ENCODE measurements at regions not wholly inside any gene's neighbourhood (a gene's known extent, or its start where the extent isn't known, plus 50 kb on each side); places are given as distances from the start of the nearest gene placed in this dataset.

- no peak for ATAC-seq
- no peak for DNase-seq
- intact Hi-C loops (cut with DNase I), result no loop called here
Measured at GRCh38 chr7:114755856-114756255, 166.0 kb upstream of the MDFIC start.

- ATAC-seq (no peak), DNase-seq (no peak)
- intact Hi-C loops (cut with DNase I), result no loop called here
Measured at GRCh38 chr7:114758661-114759227, 163.2 kb upstream of the MDFIC start.

GRCh38 chr7:114759347-114760062, 162.4 kb upstream of the MDFIC start:
- intact Hi-C loops (cut with DNase I), result no loop called here
- ATAC-seq, result no peak

GRCh38 chr7:114760477-114760876, 161.4 kb upstream of the MDFIC start:
- ATAC-seq, result no peak
- no peak for DNase-seq
- intact Hi-C loops (cut with DNase I), result no loop called here

More at GRCh38 chr7:114759347-114760062, 162.4 kb upstream of the MDFIC start:
- DNase-seq, result no peak

GRCh38 chr7:114761973-114762372, 159.9 kb upstream of the MDFIC start:
- ATAC-seq (no peak), DNase-seq (no peak)
- intact Hi-C loops (cut with DNase I), result no loop called here

GRCh38 chr7:114765331-114766040, 156.4 kb upstream of the MDFIC start:
- intact Hi-C loops (cut with DNase I), result no loop called here
- DNase-seq (no peak), ATAC-seq (no peak)

GRCh38 chr7:114766041-114766356, 155.9 kb upstream of the MDFIC start:
- intact Hi-C loops (cut with DNase I), result no loop called here
- ATAC-seq (no peak), DNase-seq (no peak)

DNA sequence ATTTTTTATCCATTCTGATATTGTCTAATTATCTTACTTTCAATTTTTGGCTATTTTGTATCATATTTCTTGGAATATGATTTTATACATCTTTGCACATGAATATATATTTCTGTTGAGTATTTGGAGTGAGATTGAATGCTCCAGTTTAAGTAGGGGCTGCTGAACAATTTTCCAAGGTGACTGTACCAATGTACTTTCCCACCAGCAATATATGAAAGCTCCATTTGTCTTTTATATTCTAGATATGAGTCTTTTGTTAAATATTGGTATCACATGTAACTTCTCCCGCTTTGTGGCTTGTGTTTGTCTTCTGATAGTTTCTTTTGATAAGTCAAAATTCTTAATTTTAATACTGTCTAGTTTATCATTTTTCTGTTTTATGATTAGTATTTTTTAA, 144.6 kb upstream of the MDFIC start:
- ATAC-seq (no peak), DNase-seq (no peak)
- intact Hi-C loops (cut with DNase I), result no loop called here

- intact Hi-C loops (cut with DNase I), result no loop called here
- DNase-seq (no peak), ATAC-seq (no peak)
Measured at GRCh38 chr7:114783508-114783907, 138.4 kb upstream of the MDFIC start.

DNA sequence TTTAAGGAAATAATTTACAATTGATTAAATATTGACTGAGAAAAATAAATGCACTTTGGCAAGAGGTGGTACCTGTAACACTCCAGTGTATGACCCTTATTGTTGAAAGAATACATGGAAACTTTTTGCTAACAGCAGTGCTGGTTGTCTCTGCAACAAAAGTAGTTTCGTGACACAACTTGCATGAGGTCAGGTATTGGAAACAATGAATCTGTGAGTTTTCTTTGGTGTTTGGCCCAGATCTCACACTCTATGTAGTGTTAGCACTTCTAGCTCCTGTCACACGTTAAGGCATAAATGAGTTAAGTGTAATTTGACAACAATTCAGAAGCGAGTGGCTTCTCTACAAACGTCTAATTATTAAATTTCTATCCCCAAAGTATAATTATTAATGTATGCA, 137.7 kb upstream of the MDFIC start:
- ATAC-seq, result no peak
- intact Hi-C loops (cut with DNase I), result no loop called here
- no peak for DNase-seq

- intact Hi-C loops (cut with DNase I), result no loop called here
- DNase-seq (no peak), ATAC-seq (no peak)
Measured at GRCh38 chr7:114784746-114785145, 137.1 kb upstream of the MDFIC start.

DNA sequence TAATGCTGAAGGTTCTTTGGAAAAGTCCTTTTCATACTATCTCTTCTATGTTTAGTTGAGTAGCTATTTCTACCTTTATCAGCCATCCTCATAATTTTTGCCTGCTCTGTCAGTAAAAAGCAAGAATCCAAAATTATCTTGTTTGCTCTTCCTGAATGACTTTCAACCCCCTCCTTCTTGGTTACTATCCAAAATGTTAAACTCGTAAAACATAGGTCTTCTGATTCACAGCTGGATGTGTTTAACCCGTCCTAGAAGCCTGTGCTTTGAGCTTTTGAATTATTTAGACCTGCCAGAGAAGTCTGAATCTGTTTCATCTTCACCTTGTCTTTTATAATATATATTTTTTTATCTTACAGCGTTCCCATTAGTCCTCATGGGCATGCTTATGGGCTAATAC, 136.4 kb upstream of the MDFIC start:
- ATAC-seq (no peak), DNase-seq (no peak)
- intact Hi-C loops (cut with DNase I), result no loop called here

GRCh38 chr7:114786455-114786854, 135.4 kb upstream of the MDFIC start:
- no peak for ATAC-seq
- intact Hi-C loops (cut with DNase I), result no loop called here
- no peak for DNase-seq

- no peak for DNase-seq
- ATAC-seq, result no peak
- intact Hi-C loops (cut with DNase I), result no loop called here
Measured at GRCh38 chr7:114787556-114787955, 134.3 kb upstream of the MDFIC start.

DNA sequence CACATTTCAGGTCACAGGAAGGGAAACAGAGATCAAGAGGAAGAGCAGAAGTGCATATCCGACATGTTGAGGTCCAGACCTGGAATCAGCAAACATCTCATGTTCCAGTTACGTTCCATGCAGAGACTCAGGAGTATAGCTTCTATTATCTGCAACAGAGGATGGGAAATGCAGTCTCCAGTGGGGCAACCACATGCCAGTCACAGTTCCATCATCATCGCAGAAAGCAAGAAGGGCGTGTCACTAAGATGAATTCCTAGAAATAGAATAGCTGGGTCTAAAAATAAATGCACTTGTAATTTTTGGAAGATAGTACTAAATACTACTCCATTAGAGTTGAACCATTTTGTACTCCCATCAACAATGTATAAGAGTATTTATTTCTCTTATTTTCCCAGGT, 133.2 kb upstream of the MDFIC start:
- DNase-seq (no peak), ATAC-seq (no peak)
- intact Hi-C loops (cut with DNase I), result no loop called here

GRCh38 chr7:114789161-114789560, 132.7 kb upstream of the MDFIC start:
- no peak for DNase-seq
- intact Hi-C loops (cut with DNase I), result no loop called here
- no peak for ATAC-seq

GRCh38 chr7:114789871-114790311, 132.0 kb upstream of the MDFIC start:
- DNase-seq (no peak), ATAC-seq (no peak)
- intact Hi-C loops (cut with DNase I), result no loop called here

- intact Hi-C loops (cut with DNase I), result no loop called here
- DNase-seq, result no peak
- ATAC-seq, result no peak
Measured at GRCh38 chr7:114790521-114790920, 131.4 kb upstream of the MDFIC start.

DNA sequence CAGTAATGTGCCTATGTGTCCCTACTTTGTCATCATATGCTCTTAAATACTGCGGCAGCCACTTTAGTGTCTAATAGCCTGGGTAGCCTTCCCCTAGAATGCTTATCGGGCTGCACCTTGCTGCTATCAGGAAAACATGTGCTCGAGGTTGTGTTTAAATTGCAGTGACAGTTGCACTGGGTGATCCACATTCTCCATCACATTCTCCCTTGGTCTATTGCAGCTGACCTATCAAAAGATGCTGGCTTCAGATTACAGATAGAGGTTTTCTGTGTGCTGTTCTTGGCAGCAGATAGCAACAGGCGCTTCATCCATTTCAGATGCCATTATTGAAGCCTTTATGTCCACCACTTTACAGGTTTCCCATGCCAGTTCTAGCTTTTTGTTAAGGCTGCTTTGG, 130.1 kb upstream of the MDFIC start:
- DNase-seq, result no peak
- intact Hi-C loops (cut with DNase I), result no loop called here
- no peak for ATAC-seq

DNA sequence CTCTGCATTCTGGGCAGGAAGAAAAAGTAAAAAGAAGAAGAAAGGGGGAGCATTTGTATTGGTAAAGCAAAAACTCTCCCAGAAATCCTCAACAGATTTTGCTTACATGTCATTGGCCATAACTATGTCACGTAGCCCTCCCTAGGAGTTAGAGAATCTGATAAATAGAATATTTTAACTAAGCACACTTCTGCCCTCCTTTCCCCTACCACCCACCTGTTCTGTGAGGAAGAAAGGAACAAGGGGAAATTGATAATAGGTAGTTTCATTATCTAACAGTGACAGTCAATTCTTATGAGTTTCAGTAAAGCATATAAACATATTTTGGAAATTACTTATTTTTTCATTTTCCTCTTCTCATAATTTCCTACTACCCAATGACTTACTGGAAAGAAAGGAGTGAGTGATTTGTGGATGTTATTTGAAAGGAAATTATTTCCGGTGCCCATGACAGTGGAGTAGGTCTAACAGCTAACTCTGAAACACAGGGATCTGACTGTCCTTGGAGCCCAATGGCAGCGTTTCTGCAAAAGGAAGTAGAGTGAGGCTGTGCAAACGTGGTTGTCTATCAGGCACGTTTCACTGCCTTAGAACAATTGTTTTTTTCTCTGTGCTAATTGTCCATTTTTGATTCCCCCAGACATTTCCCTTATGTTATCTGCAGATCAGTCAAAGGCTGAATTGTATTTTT, 128.6 kb upstream of the MDFIC start:
- intact Hi-C loops (cut with DNase I), result no loop called here
- ATAC-seq, result no peak
- DNase-seq, result no peak

All from left cardiac atrium (tissue), 4 donors.